K562 (cell line): ENCODE measurements at regions not wholly inside any gene's neighbourhood (a gene's known extent, or its start where the extent isn't known, plus 50 kb on each side); places are given as distances from the start of the nearest gene placed in this dataset.

ENCODE experiments used
- ATAC-seq: fragments of 200-7000 bp; cut with Tn5 transposase; 3 replicates; pipeline ENCODE4 v1.9.1; 2020; ENCODE audit warnings: moderate library complexity
- BruUV-seq: library from RNA; stranded (reverse); fragments of 400-500 nt; replicated peaks from 2 replicates; lab custom pipeline; 2021; lab: Mats Ljungman, UMichigan
- CTCF ChIA-PET: fragments of 300-600 bp; formaldehyde crosslinking; extraction: SDS; loops from one replicate; lab custom pipeline; 2021; ENCODE audit warnings: low intra/inter-chr PET ratio; lab: Yijun Ruan, JAX
- POLR2A ChIA-PET: fragments of 300-600, 350-650 bp; sonication (Branson Sonifier 250); formaldehyde crosslinking; extraction: SDS; loops from one replicate; lab custom pipeline; 2021; ENCODE audit warnings: antibody characterized with exemption, inconsistent platforms; lab: Yijun Ruan, JAX
- DNase-seq, 4 experiments: peaks; one replicate each; pipeline versions ENCODE4 v3.0.0 to v3.0.0-alpha.2; 2011 to 2018; ENCODE audit warnings: low spot score in 3 of 4, mixed read lengths in 3 of 4; ENCODE audit errors: extremely low read depth in 1 of 4
- FAIRE-seq: peaks from 2 replicates; lab custom pipeline; 2011; peaks lifted over from hg19 to GRCh38; lab: Jason Lieb, UNC
- H2AFZ ChIP-seq: 2 replicates; pipeline ENCODE4 v1.6.0; 2011; ENCODE audit warnings: low read depth, low read length, control low read depth, inconsistent platforms
- H3K27ac ChIP-seq: fragments of 200-600 bp; 3 replicates; pipeline ENCODE4 v1.8.0; 2011; ENCODE audit warnings: low read depth, mild to moderate bottlenecking, control low read depth, inconsistent platforms, low read length, moderate library complexity, mixed read lengths; ENCODE audit errors: extremely low read depth
- H3K27me3 ChIP-seq, 2 experiments: fragments of 300-600 bp in 1 of 2; 2 replicates in 1 of 2; 3 replicates in 1 of 2; pipeline versions ENCODE4 v1.6.0 to v1.8.0; 2011; ENCODE audit warnings: inconsistent platforms in 2 of 2, low read length in 2 of 2, mild to moderate bottlenecking in 1 of 2, mixed read lengths in 1 of 2, moderate library complexity in 1 of 2; ENCODE audit not compliant: control insufficient read depth in 2 of 2, insufficient read depth in 2 of 2
- H3K36me3 ChIP-seq: fragments of 300-600 bp; 3 replicates; pipeline ENCODE4 v1.8.0; 2011; ENCODE audit warnings: mild to moderate bottlenecking, low read length, inconsistent platforms; ENCODE audit not compliant: control insufficient read depth, insufficient read depth
- H3K4me1 ChIP-seq, 2 experiments: fragments of 200-600 bp in 1 of 2; replicated peaks in 1 of 2; 2 replicates in 1 of 2; 3 replicates in 1 of 2; pipeline versions ENCODE4 v1.5.1 to v1.8.0; 2011; ENCODE audit warnings: inconsistent platforms in 2 of 2, low read length in 2 of 2, mild to moderate bottlenecking in 1 of 2, mixed read lengths in 1 of 2, moderate library complexity in 1 of 2; ENCODE audit not compliant: control insufficient read depth in 2 of 2, insufficient read depth in 2 of 2
- H3K4me2 ChIP-seq: 2 replicates; pipeline ENCODE4 v1.6.1; 2011; ENCODE audit warnings: low read length, control low read depth, inconsistent platforms, mixed read lengths; ENCODE audit not compliant: insufficient read depth
- H3K4me3 ChIP-seq: fragments of 200-600 bp; sonication (generic), shearing (Covaris generic); 2 replicates; pipeline ENCODE4 v1.5.1; 2016; ENCODE audit warnings: control low read depth, inconsistent platforms
- H3K79me2 ChIP-seq: fragments of 200-600 bp; 3 replicates; pipeline ENCODE4 v1.8.0; 2011; ENCODE audit warnings: low read length, inconsistent platforms; ENCODE audit not compliant: control insufficient read depth, insufficient read depth
- H3K9ac ChIP-seq, 2 experiments: 2 replicates each; pipeline versions ENCODE4 v1.6.0 to v1.6.1; 2011; ENCODE audit warnings: low read depth in 2 of 2, low read length in 2 of 2, control low read depth in 1 of 2, inconsistent platforms in 1 of 2, mild to moderate bottlenecking in 1 of 2, mixed read lengths in 1 of 2; ENCODE audit not compliant: insufficient read depth in 1 of 2
- H3K9me1 ChIP-seq: one replicate; pipeline ENCODE4 v1.6.0; 2011; ENCODE audit warnings: inconsistent platforms, mild to moderate bottlenecking, low read length, moderate library complexity; ENCODE audit not compliant: control insufficient read depth, insufficient read depth
- H3K9me3 ChIP-seq: replicated peaks from 2 replicates; pipeline ENCODE4 v1.5.1; 2011; ENCODE audit warnings: low read depth, low read length, inconsistent platforms; ENCODE audit not compliant: control insufficient read depth, insufficient read depth
- H4K20me1 ChIP-seq: replicated peaks from 2 replicates; pipeline ENCODE4 v1.6.1; 2011; ENCODE audit warnings: low read length, inconsistent platforms, mixed read lengths; ENCODE audit not compliant: control insufficient read depth, insufficient read depth
- CHD4 ChIP-seq: fragments of 200-600 bp; sonication (generic); IDR thresholded peaks from 3 replicates; pipeline ENCODE4 v1.6.1; 2012; ENCODE audit warnings: low read depth, mild to moderate bottlenecking, mixed read lengths, low read length, inconsistent platforms; ENCODE audit not compliant: insufficient read depth, insufficient replicate concordance, poor library complexity, severe bottlenecking
- NFYB ChIP-seq: IDR thresholded peaks from 2 replicates; pipeline ENCODE4 v1.6.1; 2011; ENCODE audit warnings: mild to moderate bottlenecking, moderate library complexity; ENCODE audit not compliant: insufficient read length; ENCODE audit errors: extremely low read depth
- RBM39 ChIP-seq: fragments of 200-400 bp; formaldehyde crosslinking; optimal IDR thresholded peaks from 2 replicates; pipeline ENCODE3; 2018; ENCODE audit warnings: low read depth, low read length
- WGBS: fragments of 100-300 bp; shearing (Covaris generic); methylation state at CpG from one replicate; pipeline ENCODE4 v1.1.6; 2016; ENCODE audit warnings: low coverage, mixed read lengths; ENCODE audit not compliant: insufficient coverage; ENCODE audit errors: missing lambda C conversion rate; 5-methylcytosine and 5-hydroxymethylcytosine counted together
- in situ Hi-C: fragments of 300-500 bp; cut with MboI; formaldehyde crosslinking; loops from 4 replicates; pipeline ENCODE4 v1.15.0; 2018; ENCODE audit warnings: inconsistent platforms, mixed read lengths
- intact Hi-C: fragments of 100-400 bp; cut with micrococcal nuclease; formaldehyde crosslinking; loops from 2 replicates; pipeline ENCODE4 v1.14.2; 2022
- TF ChIP-seq, protein P1 (sequence below), 2 experiments: fragments of 450-650 bp; IDR thresholded peaks; 2 replicates each; pipeline ENCODE4 v1.6.1; 2018; ENCODE audit warnings: mild to moderate bottlenecking in 2 of 2, low read depth in 1 of 2; ENCODE audit not compliant: partially characterized antibody in 2 of 2

DNA sequence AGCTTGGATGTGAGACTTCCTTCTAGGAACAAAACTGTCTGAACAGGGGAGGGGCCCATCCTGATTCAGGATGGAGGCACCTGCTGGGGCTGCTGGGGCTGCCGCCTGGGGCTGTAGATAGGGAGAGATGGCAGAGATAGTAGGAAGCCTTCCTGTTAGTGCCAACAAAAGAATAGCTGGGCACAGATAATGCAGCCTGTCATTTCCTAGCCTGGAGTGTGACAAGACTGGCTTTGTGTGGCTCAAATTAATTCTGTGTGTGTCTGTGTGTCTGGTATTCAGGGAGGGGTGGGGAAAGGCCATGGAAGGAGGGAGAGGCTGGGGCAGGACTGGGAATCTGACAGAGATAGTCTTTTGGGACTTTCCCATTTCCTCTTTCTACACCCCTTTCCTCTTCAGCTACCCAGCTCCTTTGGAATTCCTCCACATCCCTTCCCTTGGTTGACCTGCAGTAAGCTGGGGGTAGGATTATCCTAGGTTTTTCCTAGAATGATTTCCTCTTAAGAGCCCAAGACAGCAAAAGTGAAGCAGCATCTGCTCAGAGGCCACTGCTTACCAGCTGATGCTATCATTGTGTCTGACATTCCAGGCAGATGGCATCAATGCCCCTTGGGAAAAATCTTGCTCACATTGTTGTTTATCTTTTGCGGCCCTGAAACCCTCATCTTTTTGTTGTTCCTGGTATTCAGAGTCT lies 144.9 kb upstream of the LHCGR start:
- TF ChIP-seq CHD4: no peak
- TF ChIP-seq NFYB: no peak
- TF ChIP-seq RBM39: no peak
- TF ChIP-seq, protein P1, sequence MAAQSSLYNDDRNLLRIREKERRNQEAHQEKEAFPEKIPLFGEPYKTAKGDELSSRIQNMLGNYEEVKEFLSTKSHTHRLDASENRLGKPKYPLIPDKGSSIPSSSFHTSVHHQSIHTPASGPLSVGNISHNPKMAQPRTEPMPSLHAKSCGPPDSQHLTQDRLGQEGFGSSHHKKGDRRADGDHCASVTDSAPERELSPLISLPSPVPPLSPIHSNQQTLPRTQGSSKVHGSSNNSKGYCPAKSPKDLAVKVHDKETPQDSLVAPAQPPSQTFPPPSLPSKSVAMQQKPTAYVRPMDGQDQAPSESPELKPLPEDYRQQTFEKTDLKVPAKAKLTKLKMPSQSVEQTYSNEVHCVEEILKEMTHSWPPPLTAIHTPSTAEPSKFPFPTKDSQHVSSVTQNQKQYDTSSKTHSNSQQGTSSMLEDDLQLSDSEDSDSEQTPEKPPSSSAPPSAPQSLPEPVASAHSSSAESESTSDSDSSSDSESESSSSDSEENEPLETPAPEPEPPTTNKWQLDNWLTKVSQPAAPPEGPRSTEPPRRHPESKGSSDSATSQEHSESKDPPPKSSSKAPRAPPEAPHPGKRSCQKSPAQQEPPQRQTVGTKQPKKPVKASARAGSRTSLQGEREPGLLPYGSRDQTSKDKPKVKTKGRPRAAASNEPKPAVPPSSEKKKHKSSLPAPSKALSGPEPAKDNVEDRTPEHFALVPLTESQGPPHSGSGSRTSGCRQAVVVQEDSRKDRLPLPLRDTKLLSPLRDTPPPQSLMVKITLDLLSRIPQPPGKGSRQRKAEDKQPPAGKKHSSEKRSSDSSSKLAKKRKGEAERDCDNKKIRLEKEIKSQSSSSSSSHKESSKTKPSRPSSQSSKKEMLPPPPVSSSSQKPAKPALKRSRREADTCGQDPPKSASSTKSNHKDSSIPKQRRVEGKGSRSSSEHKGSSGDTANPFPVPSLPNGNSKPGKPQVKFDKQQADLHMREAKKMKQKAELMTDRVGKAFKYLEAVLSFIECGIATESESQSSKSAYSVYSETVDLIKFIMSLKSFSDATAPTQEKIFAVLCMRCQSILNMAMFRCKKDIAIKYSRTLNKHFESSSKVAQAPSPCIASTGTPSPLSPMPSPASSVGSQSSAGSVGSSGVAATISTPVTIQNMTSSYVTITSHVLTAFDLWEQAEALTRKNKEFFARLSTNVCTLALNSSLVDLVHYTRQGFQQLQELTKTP (IDR thresholded peaks at IDR 0.05; ENCODE audit: low read depth in 1 of 2, partially characterized antibody in 2 of 2): no peak
- ChIA-PET POLR2A (no interaction called here), CTCF (no interaction called here)
- no TSS peak for BruUV-seq
- no peak overlapping the region for H3K27ac ChIP-seq
- H4K20me1 ChIP-seq: no peaks in the 10 kb centered on the region
- ATAC-seq (no peak), FAIRE-seq (no peak), DNase-seq (no peak)
- no peaks in the 10 kb centered on the region for H3K27me3 ChIP-seq
- no peak overlapping the region for H2AFZ ChIP-seq
- WGBS: 3% methylated on average over 2 of the region's 2 CpGs
- intact Hi-C loops (no loop called here), in situ Hi-C loops (no loop called here)
- no peaks in the 10 kb centered on the region for H3K4me1 ChIP-seq
- H3K4me2 ChIP-seq: no peak overlapping the region
- H3K9me3 ChIP-seq: no peaks in the 10 kb centered on the region
- H3K9me1 ChIP-seq: no peaks in the 10 kb centered on the region
- H3K4me3 ChIP-seq: no peak overlapping the region
- no peaks in the 10 kb centered on the region for H3K36me3 ChIP-seq
- no peaks in the 10 kb centered on the region for H3K79me2 ChIP-seq
- no peak overlapping the region for H3K9ac ChIP-seq
